ENCODE measurements at regions not wholly inside any gene's neighbourhood (a gene's known extent, or its start where the extent isn't known, plus 50 kb on each side); places are given as distances from the start of the nearest gene placed in this dataset.

DNA sequence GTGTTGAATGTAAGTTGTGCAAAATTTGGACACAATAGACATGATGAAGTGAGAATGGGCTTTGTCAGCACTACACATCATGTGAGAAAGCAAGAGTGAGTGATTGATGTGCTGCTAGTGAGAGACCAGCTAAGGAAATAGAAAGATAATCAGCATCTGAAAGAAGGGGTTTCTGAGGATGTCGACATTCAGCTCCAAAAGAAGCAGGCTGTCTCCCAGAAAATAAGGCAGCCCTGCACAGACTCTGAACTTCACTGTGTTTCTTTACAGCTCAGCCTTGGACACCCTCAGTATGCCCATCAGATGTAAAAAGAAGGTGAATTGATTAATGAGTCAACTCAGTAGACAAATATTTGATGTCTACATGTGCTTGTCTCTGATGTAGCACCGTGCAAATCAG is 80.8 kb upstream of the ADCY2 start:
- H3K23me2 ChIP-seq (ENCODE audit: low read depth, low read length), result no peaks in the 10 kb centered on the region
- no peak overlapping the region for H3K56ac ChIP-seq (replicated peaks; ENCODE audit: insufficient read length, low read depth, low read length)
- H4K20me1 ChIP-seq (replicated peaks in 1 of 2; ENCODE audit: control insufficient read depth in 1 of 2, insufficient read depth in 2 of 2, low read length in 2 of 2), result no peaks in the 10 kb centered on the region
- FAIRE-seq (no peak), DNase-seq (ENCODE audit: low read depth in 1 of 2, low spot score in 2 of 2) (no peak)
- H3K4me2 ChIP-seq (ENCODE audit: insufficient read depth in 1 of 2, low read depth in 2 of 2, low read length in 2 of 2), result no peak overlapping the region
- no peaks in the 10 kb centered on the region for H3K79me2 ChIP-seq (ENCODE audit: control insufficient read depth in 1 of 2, insufficient read depth in 2 of 2, low read length in 2 of 2)
- peak overlapping the region; percentile 92 for H2BK20ac ChIP-seq (ENCODE audit: low read length)
- peak overlapping the region; percentile 26 for H2BK120ac ChIP-seq (replicated peaks; ENCODE audit: low read depth, low read length)
- H3K4me3 ChIP-seq (ENCODE audit: extremely low read depth in 1 of 4, insufficient read depth in 2 of 4, low read depth in 3 of 4, low read length in 4 of 4), result no peak overlapping the region
- peak overlapping the region; percentile 37; the same call in 1 of the 2 replicates for H2AFZ ChIP-seq (ENCODE audit: low read length)
- no peak for TF ChIP-seq SRF (IDR thresholded peaks at IDR 0.05; ENCODE audit: low read depth, low read length)
- TF ChIP-seq ASH2L (IDR thresholded peaks at IDR 0.05; ENCODE audit: low read length), result no peak
- TF ChIP-seq CHD1 (IDR thresholded peaks at IDR 0.05; ENCODE audit: low read depth, low read length), result no peak
- no peak for TF ChIP-seq RFX5 (IDR thresholded peaks at IDR 0.05; ENCODE audit: borderline replicate concordance, low read depth, low read length)
- no peak for TF ChIP-seq HDAC6 (IDR thresholded peaks at IDR 0.05; ENCODE audit: low read depth, low read length)
- TF ChIP-seq, protein P1, sequence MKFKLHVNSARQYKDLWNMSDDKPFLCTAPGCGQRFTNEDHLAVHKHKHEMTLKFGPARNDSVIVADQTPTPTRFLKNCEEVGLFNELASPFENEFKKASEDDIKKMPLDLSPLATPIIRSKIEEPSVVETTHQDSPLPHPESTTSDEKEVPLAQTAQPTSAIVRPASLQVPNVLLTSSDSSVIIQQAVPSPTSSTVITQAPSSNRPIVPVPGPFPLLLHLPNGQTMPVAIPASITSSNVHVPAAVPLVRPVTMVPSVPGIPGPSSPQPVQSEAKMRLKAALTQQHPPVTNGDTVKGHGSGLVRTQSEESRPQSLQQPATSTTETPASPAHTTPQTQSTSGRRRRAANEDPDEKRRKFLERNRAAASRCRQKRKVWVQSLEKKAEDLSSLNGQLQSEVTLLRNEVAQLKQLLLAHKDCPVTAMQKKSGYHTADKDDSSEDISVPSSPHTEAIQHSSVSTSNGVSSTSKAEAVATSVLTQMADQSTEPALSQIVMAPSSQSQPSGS (IDR thresholded peaks at IDR 0.05; ENCODE audit: low read length), result no peak
- TF ChIP-seq GABPA (IDR thresholded peaks at IDR 0.05; ENCODE audit: borderline replicate concordance, insufficient read depth, low read length), result no peak
- TF ChIP-seq TEAD4 (IDR thresholded peaks at IDR 0.05; ENCODE audit: low read depth, low read length), result no peak
- 0 out of 2 replicates have a peak overlapping the region, but pooled peaks have one; percentile 17 for H3K18ac ChIP-seq (ENCODE audit: extremely low read depth, low read length)
- no peak overlapping the region for H4K8ac ChIP-seq (ENCODE audit: extremely low read depth, insufficient read depth, low read length)
- H3K27me3 ChIP-seq (replicated peaks in 1 of 4; ENCODE audit: control insufficient read depth in 3 of 4, extremely low read depth in 1 of 4, insufficient read depth in 3 of 4, low read length in 3 of 4), result no peaks in the 10 kb centered on the region; a peak in 1 of 7 replicates
- H3K36me3 ChIP-seq (ENCODE audit: control insufficient read depth in 2 of 4, insufficient read depth in 4 of 4, low read length in 3 of 4), result no peaks in the 10 kb centered on the region
- H3K9ac ChIP-seq (replicated peaks in 1 of 4; ENCODE audit: extremely low read depth in 1 of 4, low read depth in 3 of 4, low read length in 3 of 4), result no peak overlapping the region
- H2BK12ac ChIP-seq (ENCODE audit: low read depth, low read length), result peak overlapping the region; percentile 83; the same call in 1 of the 2 replicates
- H2BK5ac ChIP-seq (ENCODE audit: low read depth, low read length), result peak overlapping the region; percentile 8; the same call in 1 of the 2 replicates
- H3K14ac ChIP-seq (ENCODE audit: insufficient read length), result no peak overlapping the region
- no peaks in the 10 kb centered on the region for H3K79me1 ChIP-seq (ENCODE audit: low read depth, low read length)
- ChIA-PET POLR2A (ENCODE audit: partially characterized antibody) (no interaction called here), CTCF (ENCODE audit: partially characterized antibody) (no interaction called here)
- no peak overlapping the region for H3K23ac ChIP-seq (ENCODE audit: insufficient read length)
- 85% methylated on average over 2 of the region's 2 CpGs; no CpG with 5 or more reads in 1 of the 2 experiments for WGBS, 2 experiments (ENCODE audit: extremely low coverage in 1 of 2, insufficient coverage in 1 of 2, insufficient read length in 1 of 2, insufficient replicate concordance in 2 of 2, low coverage in 1 of 2, low lambda C conversion rate in 2 of 2, missing lambda C conversion rate in 1 of 2)
- no peak overlapping the region for H2AK5ac ChIP-seq (ENCODE audit: low read depth, low read length)
- H4K91ac ChIP-seq (replicated peaks; ENCODE audit: insufficient read length, low read length), result peak overlapping the region; percentile 18
- no peak overlapping the region for H3K4ac ChIP-seq (replicated peaks; ENCODE audit: insufficient read length, low read depth, low read length)
- H3K4me1 ChIP-seq (replicated peaks in 1 of 4; ENCODE audit: control insufficient read depth in 3 of 4, insufficient read depth in 4 of 4, low read length in 3 of 4), result peaks cover 0 to 3% (median 2%) of the 10 kb centered on the region in 4 experiments; a peak in 4 of 7 replicates
- H4K5ac ChIP-seq (ENCODE audit: insufficient read length, low read depth, low read length), result no peak overlapping the region
- no peak overlapping the region for H3K27ac ChIP-seq (ENCODE audit: low read depth, low read length)
- H3K9me3 ChIP-seq (ENCODE audit: insufficient read depth in 2 of 2, low read depth in 1 of 2, low read length in 1 of 2), result no peaks in the 10 kb centered on the region
- 0 out of 2 replicates have a peak overlapping the region, but pooled peaks have one; percentile 77 for H2BK15ac ChIP-seq (ENCODE audit: low read length)

Data from H1 (cell line).